DND-41 (cell line): ENCODE measurements at regions not wholly inside any gene's neighbourhood (a gene's known extent, or its start where the extent isn't known, plus 50 kb on each side); places are given as distances from the start of the nearest gene placed in this dataset.

ENCODE experiments used
- ATAC-seq: fragments of 200-7000 bp; cut with Tn5 transposase; 3 replicates; pipeline ENCODE4 v1.9.1; 2021; ENCODE audit warnings: low read depth; ENCODE audit not compliant: insufficient read depth
- DNase-seq: peaks from one replicate; pipeline ENCODE4 v3.0.0-alpha.2; 2020
- H2AFZ ChIP-seq: 2 replicates; pipeline ENCODE4 v1.6.0; 2012; ENCODE audit warnings: low read depth, low read length
- H3K27ac ChIP-seq: 2 replicates; pipeline ENCODE4 v1.5.1; 2012; ENCODE audit warnings: low read length, inconsistent platforms
- H3K27me3 ChIP-seq: fragments of 200-600 bp; sonication (generic); 2 replicates; pipeline ENCODE4 v1.6.0; 2012; ENCODE audit warnings: low read length, mild to moderate bottlenecking, inconsistent platforms; ENCODE audit not compliant: insufficient read depth, poor library complexity
- H3K36me3 ChIP-seq: 2 replicates; pipeline ENCODE4 v1.5.1; 2012; ENCODE audit warnings: low read length, inconsistent platforms; ENCODE audit not compliant: insufficient read depth
- H3K4me1 ChIP-seq: 2 replicates; pipeline ENCODE4 v1.5.1; 2012; ENCODE audit warnings: mild to moderate bottlenecking, low read length; ENCODE audit not compliant: insufficient read depth
- H3K4me2 ChIP-seq: 2 replicates; pipeline ENCODE4 v1.6.0; 2012; ENCODE audit warnings: mild to moderate bottlenecking, moderate library complexity, low read length, inconsistent platforms; ENCODE audit not compliant: insufficient read depth
- H3K4me3 ChIP-seq, 2 experiments: fragments of 200-600 bp in 1 of 2; shearing (Covaris generic) in 1 of 2; 2 replicates each; pipeline ENCODE4 v1.5.1; 2012 to 2016; ENCODE audit warnings: inconsistent platforms in 2 of 2, low read length in 2 of 2, mild to moderate bottlenecking in 2 of 2, low read depth in 1 of 2, moderate library complexity in 1 of 2
- H3K79me2 ChIP-seq: 2 replicates; pipeline ENCODE4 v1.6.0; 2012; ENCODE audit warnings: low read length, inconsistent platforms; ENCODE audit not compliant: insufficient read depth
- H3K9ac ChIP-seq: 2 replicates; pipeline ENCODE4 v1.6.0; 2012; ENCODE audit warnings: low read depth, mild to moderate bottlenecking, inconsistent platforms, low read length, moderate library complexity
- H3K9me3 ChIP-seq: 2 replicates; pipeline ENCODE4 v1.5.1; 2012; ENCODE audit warnings: low read length, moderate library complexity, mild to moderate bottlenecking, inconsistent platforms; ENCODE audit not compliant: insufficient read depth, severe bottlenecking
- H4K20me1 ChIP-seq: 2 replicates; pipeline ENCODE4 v1.6.0; 2012; ENCODE audit warnings: low read length; ENCODE audit not compliant: insufficient read depth
- CTCF ChIP-seq: IDR thresholded peaks from 2 replicates; pipeline ENCODE4 v1.5.1; 2012; ENCODE audit warnings: borderline replicate concordance, low read length, moderate library complexity, mild to moderate bottlenecking; ENCODE audit not compliant: poor library complexity, severe bottlenecking; ENCODE audit errors: extremely low read depth
- EZH2 ChIP-seq: IDR thresholded peaks from 3 replicates; pipeline ENCODE4 v1.6.1; 2012; ENCODE audit warnings: borderline replicate concordance, low read depth, mild to moderate bottlenecking, moderate library complexity, low read length, inconsistent platforms; ENCODE audit not compliant: severe bottlenecking

- ATAC-seq (no peak), DNase-seq (no peak)
- Histone ChIP-seq H3K4me1 (no peaks in the 10 kb centered on the region), H3K4me2 (no peak overlapping the region), H3K36me3 (no peaks in the 10 kb centered on the region), H3K27ac (no peak overlapping the region), H3K4me3 (no peak overlapping the region), H4K20me1 (no peaks in the 10 kb centered on the region), H3K9ac (no peak overlapping the region), H3K79me2 (no peaks in the 10 kb centered on the region), H3K9me3 (no peaks in the 10 kb centered on the region), H2AFZ (no peak overlapping the region), H3K27me3 (no peaks in the 10 kb centered on the region)
- TF ChIP-seq CTCF: no peak
- TF ChIP-seq EZH2: no peak
Observed at GRCh38 chr13:66071029-66071428, 1159.1 kb downstream of the PCDH9 start.

DNA sequence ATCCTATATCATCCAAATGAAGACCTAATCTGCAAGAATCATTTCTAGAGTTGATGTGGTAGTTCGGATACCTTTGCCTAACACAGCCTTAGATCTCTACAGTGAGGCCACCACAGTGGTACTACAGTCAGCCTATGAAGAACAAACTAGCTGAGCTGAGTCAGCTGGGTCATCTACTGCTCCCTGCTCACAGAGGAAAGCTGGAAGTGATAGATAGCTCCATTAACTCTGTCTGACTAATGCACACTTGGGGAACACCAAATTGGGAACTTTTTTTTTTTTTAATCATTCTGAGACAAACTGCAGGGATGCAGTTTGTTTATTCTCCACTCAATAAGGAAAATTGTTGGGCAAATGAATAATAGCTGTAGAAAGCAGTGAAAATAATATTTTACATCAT is 1160.6 kb downstream of the PCDH9 start:
- H3K4me2 ChIP-seq: no peak overlapping the region
- H3K9me3 ChIP-seq: no peaks in the 10 kb centered on the region
- H3K9ac ChIP-seq: no peak overlapping the region
- H3K27me3 ChIP-seq: no peaks in the 10 kb centered on the region
- H3K36me3 ChIP-seq: no peaks in the 10 kb centered on the region
- no peak for DNase-seq
- no peak for ATAC-seq
- no peaks in the 10 kb centered on the region for H3K4me1 ChIP-seq
- no peaks in the 10 kb centered on the region for H4K20me1 ChIP-seq
- H2AFZ ChIP-seq: no peak overlapping the region
- H3K4me3 ChIP-seq: no peak overlapping the region
- TF ChIP-seq EZH2 (no peak), CTCF (no peak)
- no peaks in the 10 kb centered on the region for H3K79me2 ChIP-seq
- no peak overlapping the region for H3K27ac ChIP-seq

GRCh38 chr13:66068683-66069082 is 1161.5 kb downstream of the PCDH9 start:
- no peaks in the 10 kb centered on the region for H4K20me1 ChIP-seq
- H3K4me2 ChIP-seq: no peak overlapping the region
- H3K36me3 ChIP-seq: no peaks in the 10 kb centered on the region
- no peak overlapping the region for H3K4me3 ChIP-seq
- no peaks in the 10 kb centered on the region for H3K9me3 ChIP-seq
- no peaks in the 10 kb centered on the region for H3K4me1 ChIP-seq
- no peak overlapping the region for H3K27ac ChIP-seq
- ATAC-seq: no peak
- H2AFZ ChIP-seq: no peak overlapping the region
- no peak for TF ChIP-seq EZH2
- TF ChIP-seq CTCF: no peak
- no peak for DNase-seq
- no peak overlapping the region for H3K9ac ChIP-seq
- no peaks in the 10 kb centered on the region for H3K79me2 ChIP-seq
- H3K27me3 ChIP-seq: no peaks in the 10 kb centered on the region

- Histone ChIP-seq H3K9me3 (no peaks in the 10 kb centered on the region), H3K4me1 (no peaks in the 10 kb centered on the region), H3K79me2 (no peaks in the 10 kb centered on the region), H3K27ac (no peak overlapping the region), H2AFZ (no peak overlapping the region), H3K36me3 (no peaks in the 10 kb centered on the region), H3K4me3 (no peak overlapping the region), H4K20me1 (no peaks in the 10 kb centered on the region), H3K4me2 (no peak overlapping the region), H3K9ac (no peak overlapping the region), H3K27me3 (no peaks in the 10 kb centered on the region)
- TF ChIP-seq CTCF (no peak), EZH2 (no peak)
- ATAC-seq (no peak), DNase-seq (no peak)
Observed at GRCh38 chr13:66048888-66049287, 1181.2 kb downstream of the PCDH9 start.
